Loucy (cell line): ENCODE measurements at regions not wholly inside any gene's neighbourhood (a gene's known extent, or its start where the extent isn't known, plus 50 kb on each side); places are given as distances from the start of the nearest gene placed in this dataset.

ENCODE experiments used
- EZH2phosphoT487 ChIP-seq: fragments of 200-600 bp; IDR thresholded peaks from 2 replicates; pipeline ENCODE4 v1.6.1; 2018; ENCODE audit warnings: antibody characterized with exemption, mild to moderate bottlenecking, moderate library complexity, borderline replicate concordance
- TF ChIP-seq, protein P1 (sequence below): fragments of 200-600 bp; sonication (generic); conservative IDR thresholded peaks from 2 replicates; pipeline ENCODE4 v1.5.1; 2014; ENCODE audit warnings: mild to moderate bottlenecking, antibody characterized with exemption, low read length

DNA sequence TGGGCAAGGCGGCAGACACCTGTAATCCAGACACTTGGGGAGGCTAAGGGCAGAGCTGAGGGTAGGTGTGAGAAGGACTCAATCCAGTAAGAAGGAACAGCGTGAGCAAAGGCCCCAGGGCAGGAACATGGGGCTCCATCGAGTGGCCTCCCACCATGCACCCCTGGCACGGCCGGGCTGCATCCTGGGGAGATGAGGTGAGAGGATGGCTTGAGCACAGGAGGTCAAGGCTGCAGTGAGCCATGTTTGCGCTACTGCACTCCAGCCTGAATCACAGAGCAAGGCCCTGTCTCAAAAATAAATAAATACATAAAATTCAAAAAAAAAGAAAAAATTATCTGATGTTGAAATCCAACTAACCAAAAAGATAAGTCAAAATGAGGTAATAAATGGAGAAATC is 58.5 kb downstream of the ARL6IP4 start:
- TF ChIP-seq, protein P1, sequence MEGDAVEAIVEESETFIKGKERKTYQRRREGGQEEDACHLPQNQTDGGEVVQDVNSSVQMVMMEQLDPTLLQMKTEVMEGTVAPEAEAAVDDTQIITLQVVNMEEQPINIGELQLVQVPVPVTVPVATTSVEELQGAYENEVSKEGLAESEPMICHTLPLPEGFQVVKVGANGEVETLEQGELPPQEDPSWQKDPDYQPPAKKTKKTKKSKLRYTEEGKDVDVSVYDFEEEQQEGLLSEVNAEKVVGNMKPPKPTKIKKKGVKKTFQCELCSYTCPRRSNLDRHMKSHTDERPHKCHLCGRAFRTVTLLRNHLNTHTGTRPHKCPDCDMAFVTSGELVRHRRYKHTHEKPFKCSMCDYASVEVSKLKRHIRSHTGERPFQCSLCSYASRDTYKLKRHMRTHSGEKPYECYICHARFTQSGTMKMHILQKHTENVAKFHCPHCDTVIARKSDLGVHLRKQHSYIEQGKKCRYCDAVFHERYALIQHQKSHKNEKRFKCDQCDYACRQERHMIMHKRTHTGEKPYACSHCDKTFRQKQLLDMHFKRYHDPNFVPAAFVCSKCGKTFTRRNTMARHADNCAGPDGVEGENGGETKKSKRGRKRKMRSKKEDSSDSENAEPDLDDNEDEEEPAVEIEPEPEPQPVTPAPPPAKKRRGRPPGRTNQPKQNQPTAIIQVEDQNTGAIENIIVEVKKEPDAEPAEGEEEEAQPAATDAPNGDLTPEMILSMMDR: no peak
- TF ChIP-seq EZH2phosphoT487: no peak
